D341Med (cell line): ENCODE measurements at regions not wholly inside any gene's neighbourhood (a gene's known extent, or its start where the extent isn't known, plus 50 kb on each side); places are given as distances from the start of the nearest gene placed in this dataset.

ENCODE experiments used
- DNase-seq: peaks from one replicate; pipeline ENCODE4 v3.0.0; 2012; ENCODE audit warnings: low spot score

GRCh38 chr7:156305351-156305750, 335.2 kb upstream of the RNF32 start:
- no peak for DNase-seq

GRCh38 chr7:156282816-156283215, 357.8 kb upstream of the RNF32 start:
- no peak for DNase-seq

DNA sequence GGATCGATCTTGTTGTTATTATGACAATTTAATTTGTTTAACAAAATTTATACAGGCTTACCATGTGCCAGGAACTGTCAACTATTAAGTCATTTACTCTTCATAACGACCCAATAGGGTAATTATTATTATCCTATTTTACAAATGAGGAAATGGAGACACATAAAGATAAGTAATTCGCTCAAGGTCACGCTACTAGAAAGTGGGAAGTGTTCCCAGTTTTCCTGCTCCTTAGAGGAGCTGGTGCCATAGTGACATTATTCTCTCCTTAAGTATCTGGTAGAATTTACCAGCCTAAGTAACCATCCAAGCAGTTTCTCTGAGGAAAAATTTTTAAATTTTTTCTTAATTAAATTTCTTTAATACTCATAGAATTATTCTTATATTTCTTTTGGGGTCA, 360.9 kb upstream of the RNF32 start:
- no peak for DNase-seq

DNA sequence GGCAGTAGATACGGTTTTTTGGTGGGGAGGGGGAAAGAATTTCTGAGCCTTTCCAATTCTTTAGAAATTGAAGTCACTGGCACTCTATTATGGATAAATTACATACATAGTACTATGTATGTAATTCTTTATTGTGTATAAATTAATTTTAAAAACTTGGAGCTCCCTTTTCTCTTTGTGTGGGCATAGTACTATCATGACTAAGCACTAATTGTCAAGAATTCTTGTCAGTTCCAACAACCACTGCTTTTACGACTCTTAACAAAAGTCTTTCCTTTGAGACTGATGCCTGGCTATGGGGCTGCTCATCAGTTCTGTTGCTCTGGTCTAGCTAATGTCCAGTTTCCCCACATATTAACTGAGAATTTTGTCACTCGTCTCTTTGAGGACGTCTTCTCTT, 365.3 kb upstream of the RNF32 start:
- DNase-seq = no peak

DNA sequence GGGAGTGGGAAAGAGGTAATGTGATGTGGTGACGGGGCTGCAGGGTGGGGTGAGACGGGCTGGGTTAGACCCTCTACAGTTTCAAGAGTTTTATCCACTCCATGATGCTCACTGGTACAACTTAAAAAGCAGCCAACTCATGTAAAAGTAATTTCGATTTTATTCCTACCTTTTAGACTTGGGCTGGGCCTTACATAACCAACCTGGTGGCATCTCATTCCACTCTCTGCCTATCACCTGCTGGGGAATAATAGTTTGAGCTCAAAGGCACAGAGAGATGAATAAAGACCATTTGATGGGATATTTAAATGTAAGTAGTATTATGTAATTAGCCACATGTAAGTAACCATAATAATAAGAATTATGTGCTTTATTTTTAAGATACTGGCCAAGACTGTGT, 366.0 kb upstream of the RNF32 start:
- no peak for DNase-seq

DNA sequence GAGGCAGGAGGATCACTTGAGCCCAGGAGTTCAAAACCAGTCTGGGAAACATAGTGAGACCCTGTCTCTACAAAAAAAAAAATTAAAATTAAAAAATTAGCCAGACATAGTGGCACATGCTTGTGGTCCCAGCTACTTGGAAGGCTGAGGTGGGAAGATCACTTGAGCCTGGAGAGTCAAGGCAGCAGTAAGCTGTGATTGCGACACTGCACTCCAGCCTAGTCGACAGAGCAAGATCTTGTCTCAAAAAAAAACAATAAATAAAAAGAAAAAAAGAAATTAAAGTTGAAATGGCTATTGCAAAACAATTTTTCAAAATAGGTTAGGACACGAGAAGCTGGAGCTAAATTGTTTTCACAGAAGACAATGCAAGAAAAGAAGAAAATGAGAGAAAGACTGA, 379.0 kb upstream of the RNF32 start:
- DNase-seq = no peak

DNA sequence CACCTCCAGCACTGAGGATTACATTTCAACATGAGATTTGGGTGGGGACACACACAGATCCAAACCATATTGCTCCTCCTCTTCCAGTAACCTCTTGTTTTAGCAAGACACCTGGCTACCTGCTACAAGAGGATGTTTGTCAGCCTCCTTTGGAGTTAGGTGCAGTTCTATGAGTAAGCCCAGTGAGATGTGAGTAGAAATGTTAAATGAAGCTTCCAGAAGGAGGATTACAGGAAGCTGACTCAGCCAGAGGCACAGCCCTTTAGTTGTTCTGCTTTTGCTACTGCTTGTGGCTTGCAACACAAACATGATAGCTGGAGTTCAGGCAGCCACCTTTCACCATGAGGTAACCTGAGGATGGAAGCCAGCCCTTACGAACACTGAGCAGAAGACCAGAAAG, 382.7 kb upstream of the RNF32 start:
- DNase-seq = no peak

DNA sequence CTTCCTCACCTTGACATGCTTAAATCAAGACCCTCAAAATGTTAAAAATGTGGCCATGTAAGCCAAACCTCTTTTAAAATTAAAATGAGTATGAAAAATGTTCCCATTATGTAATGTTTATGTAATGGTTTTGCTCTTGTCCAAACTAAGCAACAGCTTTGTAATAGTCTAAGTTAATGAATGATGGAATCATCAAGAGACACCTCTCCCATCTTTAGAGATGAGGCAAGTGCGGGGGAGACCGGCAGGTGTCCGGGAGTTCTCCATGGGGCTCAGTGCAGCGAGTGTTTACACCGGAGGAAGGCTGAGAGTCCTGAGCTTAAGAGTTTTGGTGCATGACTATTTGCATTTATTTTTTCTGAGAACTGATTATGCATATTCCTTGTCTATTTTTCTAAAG, 384.9 kb upstream of the RNF32 start:
- no peak for DNase-seq

DNA sequence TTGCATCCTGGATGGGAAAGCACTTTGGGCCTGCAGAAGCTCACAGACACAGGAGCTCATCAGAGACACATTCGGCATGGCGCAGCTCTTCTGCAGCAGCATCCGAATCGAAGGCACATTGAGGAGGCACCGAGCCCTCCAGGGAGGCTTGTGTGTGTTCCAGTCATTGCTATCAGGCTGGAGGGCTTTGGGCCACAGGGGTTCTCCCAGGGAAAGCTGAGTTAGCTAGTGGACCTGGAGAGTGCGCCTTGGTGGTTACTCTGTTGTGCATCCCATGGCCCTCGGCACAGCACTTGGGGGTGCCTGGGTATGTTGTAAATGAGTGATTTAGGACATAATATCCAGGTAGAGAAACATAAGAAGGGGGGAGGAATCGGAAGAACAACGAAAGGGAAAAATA, 388.7 kb upstream of the RNF32 start:
- DNase-seq = no peak

DNA sequence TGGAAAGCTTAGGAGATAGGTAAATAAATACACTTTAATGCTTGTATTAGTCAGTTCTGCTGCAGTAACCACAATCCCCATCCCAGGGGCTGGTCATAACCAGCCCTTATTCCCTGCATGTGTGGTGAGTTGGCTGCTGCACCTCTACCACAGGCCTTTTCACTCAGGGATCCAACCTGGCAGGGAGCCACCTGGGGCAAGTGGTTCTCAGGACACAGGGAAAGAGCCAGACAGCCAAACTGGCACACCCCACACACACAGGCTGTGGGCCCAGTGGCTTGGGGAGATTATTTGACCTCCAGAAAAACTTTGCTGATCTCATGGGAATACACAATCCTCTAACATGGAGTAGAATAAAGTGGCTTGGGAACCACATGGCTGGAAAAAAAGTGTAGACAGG, 400.0 kb upstream of the RNF32 start:
- DNase-seq = no peak

- no peak for DNase-seq
These were observed 402.0 kb upstream of the RNF32 start for GRCh38 chr7:156238366-156239133.

DNA sequence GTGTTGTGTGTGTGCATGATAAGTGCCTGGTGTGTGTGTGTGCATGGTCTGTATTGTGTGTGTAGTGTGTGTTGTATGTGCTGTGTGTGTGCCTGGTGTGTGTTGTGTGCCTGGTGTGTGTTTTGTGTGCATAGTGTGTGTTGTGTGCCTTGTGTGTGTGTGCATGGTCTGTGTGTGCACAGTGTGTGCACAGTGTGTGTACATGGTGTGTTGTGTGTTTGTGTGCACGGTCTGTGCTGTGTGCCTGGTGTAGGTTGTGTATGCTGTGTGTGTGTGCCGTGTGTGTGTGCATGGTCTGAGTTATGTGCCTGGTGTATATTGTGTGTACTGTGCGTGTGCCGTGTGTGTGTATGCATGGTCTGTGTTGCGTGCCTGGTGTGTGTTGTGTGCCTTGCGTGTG, 403.0 kb upstream of the RNF32 start:
- no peak for DNase-seq

DNA sequence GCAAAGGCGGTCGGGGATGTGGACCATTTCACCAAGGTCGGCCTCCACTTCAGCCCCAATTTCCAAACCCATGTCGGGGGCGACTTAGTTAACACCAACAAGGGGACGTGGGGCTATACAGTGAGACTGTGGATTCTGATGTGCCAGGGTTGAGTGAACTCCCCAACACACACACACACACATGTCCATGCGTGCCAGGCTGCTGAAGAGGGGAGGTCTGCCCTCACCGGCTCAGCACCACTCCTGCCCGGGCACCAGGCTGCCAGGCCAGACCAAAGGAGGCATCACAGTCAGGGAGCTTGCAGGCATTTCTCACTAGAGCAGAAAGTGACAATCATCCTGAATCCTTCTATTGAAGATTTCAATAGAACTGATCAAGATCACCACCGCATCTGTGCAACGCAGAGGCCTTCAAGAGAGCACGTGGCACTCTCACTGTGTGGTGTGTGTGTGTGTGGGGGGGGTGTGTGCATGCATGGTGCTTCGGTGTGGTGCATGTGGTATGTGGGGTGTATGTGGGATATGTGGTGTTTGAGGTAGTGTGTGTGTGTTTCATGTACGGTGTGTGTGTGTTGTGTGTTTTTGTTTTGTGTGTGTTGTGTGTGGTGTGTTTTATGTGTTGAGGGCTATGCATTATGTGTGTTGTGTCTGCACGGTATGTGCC, 403.5 kb upstream of the RNF32 start:
- DNase-seq = no peak

- no peak for DNase-seq
These were observed 404.2 kb upstream of the RNF32 start for GRCh38 chr7:156236181-156236889.

DNA sequence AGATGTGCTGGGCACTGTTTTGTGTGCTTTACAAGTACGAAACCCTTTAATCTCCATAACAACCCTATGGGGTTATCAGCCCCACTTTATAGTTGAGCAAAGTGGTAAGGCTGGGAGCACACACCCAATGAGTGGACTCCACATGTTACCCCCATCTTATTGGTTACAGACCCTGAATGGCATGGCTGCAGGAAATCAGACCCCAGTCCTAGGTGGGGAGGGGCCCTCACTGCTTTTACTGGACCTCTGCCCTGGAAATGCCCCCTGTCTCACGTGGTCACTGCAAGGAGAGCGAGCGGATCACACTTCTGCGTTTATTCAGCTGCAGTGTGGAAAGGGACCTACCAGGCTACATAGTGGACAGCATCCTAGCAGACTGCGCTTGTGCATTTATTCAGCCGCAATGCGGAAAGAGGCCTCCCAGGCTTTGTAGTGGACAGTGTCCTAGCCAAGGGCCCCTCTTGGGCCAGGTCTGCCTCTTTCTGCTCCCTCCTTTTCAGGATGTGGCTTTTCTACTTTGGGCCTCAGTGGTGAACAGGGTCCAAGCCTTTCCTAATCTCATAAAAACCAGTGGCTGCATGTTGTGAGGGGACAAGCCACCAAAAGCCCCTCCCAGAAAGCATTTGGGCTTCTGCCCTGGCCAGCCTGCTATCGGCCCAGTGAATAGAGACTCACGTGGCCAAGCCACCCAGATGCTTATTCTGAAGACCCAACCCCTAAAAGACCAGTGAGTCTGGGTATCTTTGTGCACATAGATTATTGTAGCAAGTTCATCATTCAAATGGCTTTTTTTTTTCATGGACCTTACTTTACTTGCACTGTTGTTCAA, 405.7 kb upstream of the RNF32 start:
- DNase-seq = no peak

DNA sequence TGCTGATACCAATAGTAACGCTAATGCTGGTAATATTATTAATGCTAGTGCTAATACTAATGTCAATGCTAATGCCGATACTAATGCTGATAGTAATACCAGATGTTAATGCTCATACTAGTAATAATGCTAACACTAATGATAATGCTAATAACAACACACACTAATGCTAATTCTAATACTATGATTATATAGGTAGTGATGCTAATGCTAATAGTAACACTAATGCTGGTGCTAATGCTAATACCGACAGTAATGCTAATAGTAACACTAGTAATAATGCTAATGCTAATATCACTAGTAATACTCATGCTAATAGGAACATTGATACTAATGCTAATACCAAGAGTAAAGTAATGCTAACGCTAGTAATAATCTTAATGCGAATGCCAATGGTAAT, 406.4 kb upstream of the RNF32 start:
- no peak for DNase-seq

- no peak for DNase-seq
These were observed 407.5 kb upstream of the RNF32 start for GRCh38 chr7:156232931-156233705.

DNA sequence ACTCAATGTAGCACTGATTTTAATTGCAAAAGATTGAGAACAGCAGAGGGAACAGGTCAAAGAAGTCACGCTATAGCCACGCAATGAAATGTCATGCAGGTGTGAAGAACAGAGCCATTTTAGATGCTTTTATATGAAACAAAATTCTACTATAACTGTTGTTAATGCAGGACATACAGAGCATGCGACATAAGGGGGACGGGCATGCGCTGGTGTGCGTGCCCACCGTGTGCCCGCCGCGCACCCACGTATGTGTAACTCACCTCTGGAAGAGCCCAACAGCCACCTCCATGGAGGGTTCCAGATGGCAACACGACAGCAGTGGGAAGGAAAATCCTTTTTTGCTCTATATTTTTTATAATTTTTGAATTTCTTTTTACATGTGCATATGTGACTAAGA, 410.0 kb upstream of the RNF32 start:
- DNase-seq = no peak

DNA sequence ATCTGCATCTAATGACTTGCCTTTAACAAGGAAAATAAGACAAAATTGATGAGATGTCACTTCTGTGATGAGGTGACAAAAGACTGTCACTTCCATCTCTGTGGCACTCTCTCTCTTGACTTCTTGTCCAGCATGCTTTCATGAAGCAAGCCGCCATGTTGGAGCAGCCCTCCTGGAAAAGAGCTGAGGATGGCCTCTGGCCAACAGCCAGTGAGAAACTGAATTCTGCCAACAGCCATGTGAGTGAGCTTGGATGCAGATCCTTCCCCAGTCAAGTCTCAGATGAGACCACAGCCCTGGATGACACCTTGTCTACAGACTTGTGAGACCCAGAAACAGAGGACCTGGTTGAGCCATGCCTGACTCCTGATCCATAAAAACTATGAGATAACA, 412.6 kb upstream of the SHH start:
- no peak for DNase-seq

- no peak for DNase-seq
These were observed 411.9 kb upstream of the SHH start for GRCh38 chr7:156223935-156224832.

DNA sequence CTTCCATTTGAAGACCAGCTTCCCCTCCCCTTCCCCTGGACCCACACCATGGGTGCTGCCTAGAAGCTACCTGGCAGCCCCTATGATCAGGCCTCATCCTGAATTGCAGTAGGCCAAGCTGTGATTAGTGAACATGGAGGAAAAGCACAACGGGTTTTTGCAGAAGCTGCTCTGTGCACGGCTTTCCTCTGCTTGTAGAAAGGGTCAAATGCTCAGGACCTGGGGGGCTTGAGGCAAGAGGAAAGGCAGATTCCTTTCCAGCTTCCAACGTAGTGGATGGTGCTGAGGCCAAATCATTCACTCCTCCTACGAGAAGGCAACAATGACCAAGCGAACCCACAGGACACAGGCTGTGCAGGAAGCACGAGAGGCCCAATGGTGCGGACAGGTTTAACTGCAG, 410.3 kb upstream of the SHH start:
- DNase-seq = no peak
